ENCODE measurements at regions not wholly inside any gene's neighbourhood (a gene's known extent, or its start where the extent isn't known, plus 50 kb on each side); places are given as distances from the start of the nearest gene placed in this dataset.

DNA sequence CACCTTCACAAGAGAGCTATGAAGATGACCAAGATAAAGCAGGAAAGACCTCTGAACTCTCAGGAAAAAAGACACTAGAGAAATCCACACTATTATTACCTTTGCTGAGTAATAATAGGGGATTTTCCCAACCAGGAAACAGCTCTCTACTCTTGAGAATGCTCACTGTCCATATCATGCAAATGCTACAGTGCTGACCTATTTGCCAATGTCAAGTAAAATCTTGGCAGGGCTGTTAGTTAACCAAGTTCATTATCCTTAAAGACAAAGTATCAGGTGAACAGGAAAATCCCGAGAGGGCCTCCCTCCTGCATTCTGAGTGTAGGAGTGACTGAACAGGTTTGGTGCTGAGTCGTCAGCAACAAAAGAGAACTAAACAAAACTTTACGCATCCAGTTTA, 306.6 kb downstream of the ACTL7B start:
- Mint-ChIP-seq H3K4me3 (ENCODE audit: unreplicated experiment) (no peak overlapping the region), H3K36me3 (ENCODE audit: insufficient read depth, unreplicated experiment) (no peaks in the 10 kb centered on the region), H3K4me1 (ENCODE audit: low read depth, unreplicated experiment) (no peaks in the 10 kb centered on the region), H3K9me3 (ENCODE audit: unreplicated experiment) (no peaks in the 10 kb centered on the region), H3K27ac (ENCODE audit: unreplicated experiment) (no peak overlapping the region), H3K27me3 (ENCODE audit: insufficient read depth, unreplicated experiment) (no peaks in the 10 kb centered on the region)
- ChIA-PET POLR2A (no interaction called here), CTCF (no interaction called here)
- Histone ChIP-seq H3K27me3 (replicated peaks; ENCODE audit: control insufficient read depth, insufficient read depth, low read length) (no peaks in the 10 kb centered on the region; the same call in 1 of the 2 replicates), H3K4me3 (ENCODE audit: low read depth, low read length) (no peak overlapping the region), H3K4me1 (no peaks in the 10 kb centered on the region), H3K36me3 (ENCODE audit: control insufficient read depth, insufficient read depth, low read length) (no peaks in the 10 kb centered on the region), H3K9me3 (no peaks in the 10 kb centered on the region)
- BruUV-seq (replicated peaks), result no TSS peak
- no peak for DNase-seq
- TF ChIP-seq, protein P1, sequence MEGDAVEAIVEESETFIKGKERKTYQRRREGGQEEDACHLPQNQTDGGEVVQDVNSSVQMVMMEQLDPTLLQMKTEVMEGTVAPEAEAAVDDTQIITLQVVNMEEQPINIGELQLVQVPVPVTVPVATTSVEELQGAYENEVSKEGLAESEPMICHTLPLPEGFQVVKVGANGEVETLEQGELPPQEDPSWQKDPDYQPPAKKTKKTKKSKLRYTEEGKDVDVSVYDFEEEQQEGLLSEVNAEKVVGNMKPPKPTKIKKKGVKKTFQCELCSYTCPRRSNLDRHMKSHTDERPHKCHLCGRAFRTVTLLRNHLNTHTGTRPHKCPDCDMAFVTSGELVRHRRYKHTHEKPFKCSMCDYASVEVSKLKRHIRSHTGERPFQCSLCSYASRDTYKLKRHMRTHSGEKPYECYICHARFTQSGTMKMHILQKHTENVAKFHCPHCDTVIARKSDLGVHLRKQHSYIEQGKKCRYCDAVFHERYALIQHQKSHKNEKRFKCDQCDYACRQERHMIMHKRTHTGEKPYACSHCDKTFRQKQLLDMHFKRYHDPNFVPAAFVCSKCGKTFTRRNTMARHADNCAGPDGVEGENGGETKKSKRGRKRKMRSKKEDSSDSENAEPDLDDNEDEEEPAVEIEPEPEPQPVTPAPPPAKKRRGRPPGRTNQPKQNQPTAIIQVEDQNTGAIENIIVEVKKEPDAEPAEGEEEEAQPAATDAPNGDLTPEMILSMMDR (IDR thresholded peaks at IDR 0.05; ENCODE audit: insufficient read depth in 1 of 2, low read depth in 1 of 2, low read length in 1 of 2, severe bottlenecking in 1 of 2, unreplicated experiment in 1 of 2), result no peak
- intact Hi-C loops (cut with micrococcal nuclease; ENCODE audit: unreplicated experiment), result no loop called here

DNA sequence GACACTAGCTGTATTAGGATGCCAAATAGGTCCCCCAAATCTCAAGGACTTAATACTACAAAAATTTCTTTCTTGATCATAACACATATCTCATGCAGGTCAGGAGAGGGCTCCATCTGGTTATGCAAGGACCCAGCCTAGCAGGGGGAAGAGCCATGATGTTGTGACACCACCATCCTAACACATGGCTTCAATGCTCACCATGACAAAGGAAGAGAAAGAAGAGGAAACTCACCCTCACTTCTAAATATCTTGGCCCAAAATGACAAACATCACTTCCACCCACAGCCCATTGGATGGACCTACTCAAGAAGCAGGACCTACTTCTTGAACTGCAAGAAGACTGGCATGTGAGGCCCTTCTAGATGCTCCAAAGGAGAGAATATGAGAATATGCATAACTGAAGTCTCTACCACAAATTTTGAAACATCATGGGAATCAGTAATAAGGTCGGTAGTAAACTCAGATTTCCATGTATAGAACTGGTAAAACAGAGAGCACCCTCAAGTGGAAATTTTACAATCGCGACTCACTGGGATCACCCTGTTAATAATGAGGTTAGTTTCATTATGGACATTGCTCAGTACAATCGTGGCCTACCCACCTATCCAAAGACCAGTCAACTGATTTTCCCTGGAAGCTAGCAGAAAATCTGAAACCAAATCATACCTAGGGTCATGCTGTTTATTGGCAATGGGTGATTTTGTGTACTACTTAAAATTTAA, 308.2 kb downstream of the ACTL7B start:
- Histone ChIP-seq H3K36me3 (ENCODE audit: control insufficient read depth, insufficient read depth, low read length) (no peaks in the 10 kb centered on the region; the same call in 1 of the 2 replicates), H3K27me3 (replicated peaks; ENCODE audit: control insufficient read depth, insufficient read depth, low read length) (no peaks in the 10 kb centered on the region; the same call in 1 of the 2 replicates), H3K4me1 (peaks cover 11% of the 10 kb centered on the region), H3K4me3 (ENCODE audit: low read depth, low read length) (no peak overlapping the region), H3K9me3 (no peaks in the 10 kb centered on the region)
- no peaks in the 10 kb centered on the region for H3K36me3 Mint-ChIP-seq (ENCODE audit: insufficient read depth, unreplicated experiment)
- intact Hi-C loops (cut with micrococcal nuclease; ENCODE audit: unreplicated experiment), result no loop called here
- H3K27me3 Mint-ChIP-seq (ENCODE audit: insufficient read depth, unreplicated experiment), result no peaks in the 10 kb centered on the region
- no peak overlapping the region for H3K4me3 Mint-ChIP-seq (ENCODE audit: unreplicated experiment)
- no peaks in the 10 kb centered on the region for H3K4me1 Mint-ChIP-seq (ENCODE audit: low read depth, unreplicated experiment)
- POLR2A ChIA-PET, result no interaction called here
- TF ChIP-seq, protein P1 (IDR thresholded peaks at IDR 0.05; ENCODE audit: insufficient read depth in 1 of 2, low read depth in 1 of 2, low read length in 1 of 2, severe bottlenecking in 1 of 2, unreplicated experiment in 1 of 2), result no peak
- DNase-seq, result no peak
- H3K27ac Mint-ChIP-seq (ENCODE audit: unreplicated experiment), result no peak overlapping the region
- CTCF ChIA-PET, result no interaction called here
- H3K9me3 Mint-ChIP-seq (ENCODE audit: unreplicated experiment), result no peaks in the 10 kb centered on the region
- BruUV-seq (replicated peaks), result no TSS peak

DNA sequence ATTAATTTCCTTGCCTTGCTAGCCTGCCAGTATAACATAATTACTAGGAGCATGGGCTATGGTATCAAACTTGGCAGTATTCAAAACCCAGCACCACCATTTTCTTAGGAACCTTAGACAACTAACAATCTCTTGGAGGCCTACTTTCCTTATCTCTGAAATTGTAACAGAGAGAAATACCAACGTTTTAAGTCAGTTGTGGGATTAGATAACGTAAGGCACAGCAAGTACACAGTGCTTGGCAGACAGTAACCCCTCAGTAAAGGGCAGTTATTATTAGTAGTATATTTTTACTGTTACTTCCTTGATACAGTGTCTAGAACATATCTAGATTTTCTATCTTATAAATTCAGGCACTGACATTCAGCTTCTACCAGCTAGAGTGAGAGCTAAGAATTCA, 309.6 kb downstream of the ACTL7B start:
- ChIA-PET CTCF (no interaction called here), POLR2A (no interaction called here)
- Histone ChIP-seq H3K9me3 (no peaks in the 10 kb centered on the region), H3K4me3 (ENCODE audit: low read depth, low read length) (no peak overlapping the region), H3K4me1 (peaks cover 11% of the 10 kb centered on the region), H3K36me3 (ENCODE audit: control insufficient read depth, insufficient read depth, low read length) (no peaks in the 10 kb centered on the region; the same call in 1 of the 2 replicates), H3K27me3 (replicated peaks; ENCODE audit: control insufficient read depth, insufficient read depth, low read length) (no peaks in the 10 kb centered on the region; the same call in 1 of the 2 replicates)
- TF ChIP-seq, protein P1 (IDR thresholded peaks at IDR 0.05; ENCODE audit: insufficient read depth in 1 of 2, low read depth in 1 of 2, low read length in 1 of 2, severe bottlenecking in 1 of 2, unreplicated experiment in 1 of 2), result no peak
- Mint-ChIP-seq H3K4me3 (ENCODE audit: unreplicated experiment) (no peak overlapping the region), H3K27me3 (ENCODE audit: insufficient read depth, unreplicated experiment) (no peaks in the 10 kb centered on the region), H3K27ac (ENCODE audit: unreplicated experiment) (no peak overlapping the region), H3K36me3 (ENCODE audit: insufficient read depth, unreplicated experiment) (no peaks in the 10 kb centered on the region), H3K4me1 (ENCODE audit: low read depth, unreplicated experiment) (no peaks in the 10 kb centered on the region), H3K9me3 (ENCODE audit: unreplicated experiment) (no peaks in the 10 kb centered on the region)
- no peak for DNase-seq
- intact Hi-C loops (cut with micrococcal nuclease; ENCODE audit: unreplicated experiment), result no loop called here
- BruUV-seq (replicated peaks), result no TSS peak

Measured in Caco-2 (cell line).